Fibroblast of the aortic adventitia (primary cell): ENCODE measurements at regions not wholly inside any gene's neighbourhood (a gene's known extent, or its start where the extent isn't known, plus 50 kb on each side); places are given as distances from the start of the nearest gene placed in this dataset.

Experiments
- DNase-seq: peaks from one replicate; pipeline ENCODE4 v3.0.0-alpha.2; 2010; ENCODE audit warnings: low read depth
- H3K4me3 ChIP-seq: 2 replicates; pipeline ENCODE4 v1.5.1; 2011; ENCODE audit warnings: low read depth, mild to moderate bottlenecking, control low read depth, low read length, moderate library complexity
- TF ChIP-seq, protein P1 (sequence below): IDR thresholded peaks from 2 replicates; pipeline ENCODE4 v1.5.1; 2011; ENCODE audit warnings: mild to moderate bottlenecking, low read length, control low read depth, inconsistent platforms; ENCODE audit not compliant: insufficient read depth

DNA sequence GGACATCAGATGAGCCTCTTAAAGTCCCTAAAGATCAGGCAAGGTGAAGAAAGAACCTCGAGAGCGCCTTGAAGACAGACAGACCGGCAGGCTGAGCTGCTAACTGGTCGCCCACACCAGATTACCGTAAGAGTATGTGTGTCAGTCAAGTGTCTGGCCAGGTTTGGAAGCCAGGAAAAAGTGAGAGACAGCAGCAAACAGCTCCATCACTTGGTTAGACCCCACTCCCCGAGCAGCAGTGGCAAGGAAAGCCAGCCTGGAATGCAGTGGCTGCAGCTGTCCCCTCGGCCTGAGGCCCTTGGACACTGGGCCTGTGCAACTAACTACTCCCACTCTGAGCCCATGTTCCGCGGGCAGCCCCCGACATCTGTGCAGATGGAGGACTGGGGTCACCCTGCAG lies 214.1 kb downstream of the DIRAS2 start:
- H3K4me3 ChIP-seq: no peak overlapping the region
- DNase-seq: no peak
- TF ChIP-seq, protein P1, sequence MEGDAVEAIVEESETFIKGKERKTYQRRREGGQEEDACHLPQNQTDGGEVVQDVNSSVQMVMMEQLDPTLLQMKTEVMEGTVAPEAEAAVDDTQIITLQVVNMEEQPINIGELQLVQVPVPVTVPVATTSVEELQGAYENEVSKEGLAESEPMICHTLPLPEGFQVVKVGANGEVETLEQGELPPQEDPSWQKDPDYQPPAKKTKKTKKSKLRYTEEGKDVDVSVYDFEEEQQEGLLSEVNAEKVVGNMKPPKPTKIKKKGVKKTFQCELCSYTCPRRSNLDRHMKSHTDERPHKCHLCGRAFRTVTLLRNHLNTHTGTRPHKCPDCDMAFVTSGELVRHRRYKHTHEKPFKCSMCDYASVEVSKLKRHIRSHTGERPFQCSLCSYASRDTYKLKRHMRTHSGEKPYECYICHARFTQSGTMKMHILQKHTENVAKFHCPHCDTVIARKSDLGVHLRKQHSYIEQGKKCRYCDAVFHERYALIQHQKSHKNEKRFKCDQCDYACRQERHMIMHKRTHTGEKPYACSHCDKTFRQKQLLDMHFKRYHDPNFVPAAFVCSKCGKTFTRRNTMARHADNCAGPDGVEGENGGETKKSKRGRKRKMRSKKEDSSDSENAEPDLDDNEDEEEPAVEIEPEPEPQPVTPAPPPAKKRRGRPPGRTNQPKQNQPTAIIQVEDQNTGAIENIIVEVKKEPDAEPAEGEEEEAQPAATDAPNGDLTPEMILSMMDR: no peak

DNA sequence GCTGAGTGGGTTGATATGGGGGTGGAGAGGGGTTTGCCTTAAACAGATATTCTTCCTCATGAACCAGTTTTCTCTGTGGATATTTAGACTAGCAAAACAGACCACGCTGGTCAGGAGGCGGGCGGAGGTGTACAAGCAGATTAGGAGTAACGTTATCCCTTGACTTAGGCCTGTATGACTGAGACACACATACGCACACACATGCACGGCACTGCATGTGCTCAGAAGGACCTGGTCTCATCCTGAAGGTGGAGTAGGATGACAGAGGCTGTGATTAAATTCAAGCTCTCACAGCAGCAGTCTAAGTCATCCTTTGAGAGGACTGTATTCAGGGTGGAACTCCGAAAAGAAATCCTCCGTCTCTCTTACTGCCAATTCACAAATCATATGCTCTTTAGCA lies 209.7 kb downstream of the DIRAS2 start:
- TF ChIP-seq, protein P1: no peak
- no peak for DNase-seq
- H3K4me3 ChIP-seq: no peak overlapping the region

DNA sequence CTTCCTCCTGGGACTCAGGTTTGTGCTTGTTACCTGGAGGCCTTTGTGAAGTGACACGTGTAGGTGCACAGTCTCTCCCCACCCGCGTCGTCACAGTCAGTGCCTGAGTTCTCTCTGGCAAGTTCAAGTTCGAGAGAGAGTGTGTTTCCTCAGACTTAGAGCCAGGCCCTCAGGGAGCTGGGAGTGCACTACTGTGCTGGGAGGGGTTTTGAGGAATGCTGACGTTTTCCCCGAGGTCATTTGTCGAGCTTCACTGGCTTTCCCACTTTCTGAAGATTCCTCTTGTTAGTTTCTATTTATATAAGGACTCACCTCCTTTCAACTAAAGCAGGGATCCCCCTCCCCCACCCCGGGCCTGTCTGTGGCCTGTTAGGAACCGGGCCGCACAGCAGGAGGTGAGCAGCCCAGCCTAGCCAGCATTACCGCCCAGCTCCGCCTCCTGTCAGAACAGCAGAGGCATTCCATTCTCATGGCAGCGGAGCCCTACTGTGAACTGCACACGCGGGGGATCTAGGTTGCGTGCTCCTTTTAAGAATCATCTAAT lies 209.2 kb downstream of the DIRAS2 start:
- TF ChIP-seq, protein P1: no peak
- H3K4me3 ChIP-seq: no peak overlapping the region
- no peak for DNase-seq

DNA sequence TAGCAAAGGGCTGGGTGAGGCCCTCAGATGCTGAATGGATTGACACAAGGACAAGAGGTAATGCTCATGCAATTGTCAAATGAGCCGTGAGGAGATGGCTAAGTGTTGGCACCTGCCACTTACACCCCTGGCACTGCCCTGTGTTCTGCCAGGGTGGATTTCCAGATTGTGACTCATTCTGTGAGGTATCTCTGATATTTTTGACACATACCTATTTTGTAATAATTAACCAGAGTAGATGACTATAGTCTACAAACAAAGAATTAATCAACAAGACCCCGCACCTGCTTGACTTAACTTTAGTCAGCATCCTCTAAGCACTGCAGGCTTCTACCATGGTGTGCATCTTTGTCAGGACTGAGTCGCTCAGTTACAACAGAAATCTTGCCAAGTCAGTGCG lies 200.8 kb downstream of the DIRAS2 start:
- DNase-seq: no peak

DNA sequence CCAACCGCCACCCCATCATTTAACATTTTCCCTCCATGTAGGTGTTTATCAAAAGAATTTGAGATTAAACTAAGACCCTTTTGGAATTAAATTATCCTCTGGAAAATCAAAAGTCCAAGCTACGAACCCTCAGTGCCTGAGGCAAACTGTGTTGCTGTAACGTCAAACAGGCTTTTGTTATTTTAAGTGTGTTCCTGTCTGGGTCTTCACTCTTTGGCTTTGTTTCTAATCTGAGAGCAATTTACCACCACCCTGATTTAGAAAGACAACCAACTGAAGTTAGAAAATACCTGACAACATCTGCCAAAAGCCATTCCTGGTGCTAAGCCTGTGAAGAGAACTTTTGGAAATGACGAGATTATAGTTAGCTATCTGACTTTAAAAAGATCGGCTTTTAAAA lies 199.9 kb downstream of the DIRAS2 start:
- TF ChIP-seq, protein P1: no peak
- no peak for DNase-seq
- no peak overlapping the region for H3K4me3 ChIP-seq

More for the DNA sequence above, 200.8 kb downstream of the DIRAS2 start:
- no peak overlapping the region for H3K4me3 ChIP-seq
- TF ChIP-seq, protein P1: no peak

DNA sequence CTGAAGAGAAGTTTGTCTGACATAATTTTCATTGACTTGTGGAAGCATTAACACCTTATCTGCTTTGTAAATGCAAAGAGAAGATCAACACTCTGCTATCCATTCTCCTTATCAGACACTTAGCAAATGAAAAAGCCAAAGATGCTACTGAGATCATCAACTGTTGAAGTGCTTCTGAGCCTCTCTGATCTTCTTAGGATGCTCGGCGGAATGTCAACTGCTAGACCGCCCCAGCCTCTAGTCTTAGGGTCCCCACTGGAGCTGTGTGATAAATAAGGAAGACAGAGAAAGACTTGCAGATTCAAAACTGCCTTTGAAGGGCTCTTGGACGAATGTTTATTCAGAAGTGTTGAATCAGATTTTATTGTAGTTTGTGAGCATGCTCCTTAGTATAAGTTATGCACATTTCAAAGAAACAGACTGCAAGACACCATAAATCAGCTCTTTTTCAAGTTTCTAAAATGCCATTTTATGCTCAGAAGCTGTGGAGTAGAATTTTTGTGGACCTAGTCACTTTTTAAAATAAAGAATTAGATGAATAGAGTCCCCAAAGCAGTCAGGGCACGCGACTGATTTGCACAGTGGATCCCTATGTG lies 197.9 kb downstream of the DIRAS2 start:
- H3K4me3 ChIP-seq: no peak overlapping the region
- TF ChIP-seq, protein P1: no peak

DNA sequence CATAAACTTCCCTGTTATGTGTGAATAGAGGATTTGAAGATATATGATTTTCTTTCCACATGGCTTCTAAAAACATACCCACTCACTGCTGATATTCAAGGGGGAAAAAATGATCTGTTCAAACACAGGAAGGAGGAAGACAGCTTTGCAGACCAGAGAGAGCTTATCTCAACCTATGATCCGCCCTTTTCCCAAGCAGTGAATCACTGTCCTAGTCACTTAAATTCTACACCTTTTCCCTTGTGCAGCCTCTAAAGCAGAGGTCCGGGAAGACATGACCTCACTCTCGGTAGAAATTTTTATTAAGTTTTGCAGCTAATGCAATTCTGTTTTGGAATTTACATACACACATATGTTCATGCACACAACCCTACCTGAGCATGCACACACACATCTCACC lies 197.2 kb downstream of the DIRAS2 start:
- TF ChIP-seq, protein P1: no peak
- no peak overlapping the region for H3K4me3 ChIP-seq
- DNase-seq: no peak

More for the DNA sequence above, 197.9 kb downstream of the DIRAS2 start:
- no peak for DNase-seq
